Mucosa of gallbladder (tissue), 1 donor: ENCODE measurements at regions not wholly inside any gene's neighbourhood (a gene's known extent, or its start where the extent isn't known, plus 50 kb on each side); places are given as distances from the start of the nearest gene placed in this dataset.

Experiments used
- DNase-seq: peaks from one replicate; pipeline ENCODE4 v3.0.0-alpha.2; 2020; ENCODE audit warnings: low spot score
- donor health status: DM: no; HTN: no; CAD: no.

- no peak for DNase-seq
Observed at GRCh38 chr7:47724335-47724982, 142.5 kb upstream of the TNS3 start.

GRCh38 chr7:47722126-47722525, 140.2 kb upstream of the TNS3 start:
- DNase-seq: no peak

GRCh38 chr7:47721670-47722069, 139.8 kb upstream of the TNS3 start:
- no peak for DNase-seq

- DNase-seq: no peak
Observed at GRCh38 chr7:47720907-47721244, 139.0 kb upstream of the TNS3 start.

- DNase-seq: peak; percentile 56
Observed at GRCh38 chr7:47720141-47720906, 138.4 kb upstream of the TNS3 start.

- no peak for DNase-seq
Observed at GRCh38 chr7:47719675-47720074, 137.8 kb upstream of the TNS3 start.

GRCh38 chr7:47715631-47716068, 133.7 kb upstream of the TNS3 start:
- DNase-seq: no peak

GRCh38 chr7:47714669-47715607, 133.0 kb upstream of the TNS3 start:
- no peak for DNase-seq

GRCh38 chr7:47713595-47713994, 131.7 kb upstream of the TNS3 start:
- no peak for DNase-seq

GRCh38 chr7:47712416-47712815, 130.5 kb upstream of the TNS3 start:
- DNase-seq: no peak

- DNase-seq: no peak
Observed at GRCh38 chr7:47711776-47712175, 129.9 kb upstream of the TNS3 start.

GRCh38 chr7:47710201-47710935, 128.5 kb upstream of the TNS3 start:
- DNase-seq: no peak

GRCh38 chr7:47709451-47709850, 127.5 kb upstream of the TNS3 start:
- DNase-seq: no peak

- DNase-seq: no peak
Observed at GRCh38 chr7:47709051-47709450, 127.1 kb upstream of the TNS3 start.

GRCh38 chr7:47707583-47707982, 125.7 kb upstream of the TNS3 start:
- DNase-seq: no peak

- DNase-seq: no peak
Observed at GRCh38 chr7:47704936-47705335, 123.0 kb upstream of the TNS3 start.

GRCh38 chr7:47702080-47702479, 120.2 kb upstream of the TNS3 start:
- DNase-seq: no peak

GRCh38 chr7:47698386-47698785, 116.5 kb upstream of the TNS3 start:
- no peak for DNase-seq

GRCh38 chr7:47697543-47697942, 115.6 kb upstream of the TNS3 start:
- DNase-seq: no peak

GRCh38 chr7:47696152-47696710, 114.3 kb upstream of the TNS3 start:
- DNase-seq: no peak

- DNase-seq: no peak
Observed at GRCh38 chr7:47693216-47693615, 111.3 kb upstream of the TNS3 start.
